Lower leg skin (tissue), 4 donors: ENCODE measurements at regions not wholly inside any gene's neighbourhood (a gene's known extent, or its start where the extent isn't known, plus 50 kb on each side); places are given as distances from the start of the nearest gene placed in this dataset.

Experiments
- DNase-seq, 2 donors: peaks; one replicate each; pipeline ENCODE4 v3.0.0-alpha.2; 2019; ENCODE audit warnings: low spot score in 2 of 2
- H3K4me3 ChIP-seq: fragments of 200-600 bp; sonication (generic); 2 replicates; pipeline ENCODE4 v1.5.1; 2017; ENCODE audit warnings: mild to moderate bottlenecking, low read depth; ENCODE audit not compliant: poor library complexity, severe bottlenecking
- POLR2A ChIP-seq, 2 donors: fragments of 450-650 bp; IDR thresholded peaks; one replicate each; pipeline ENCODE4 v1.6.1; 2016 to 2017; ENCODE audit warnings: antibody characterized with exemption in 2 of 2, mild to moderate bottlenecking in 1 of 2, moderate library complexity in 1 of 2
- WGBS, 2 donors: methylation state at CpG; one replicate each; pipeline ENCODE4 v1.1.5; 2018; 5-methylcytosine and 5-hydroxymethylcytosine counted together
- intact Hi-C: fragments of 100-400 bp; cut with DNase I; formaldehyde crosslinking; loops from one replicate; pipeline ENCODE4 v1.15.0; 2023; ENCODE audit warnings: low total_unique reads
- TF ChIP-seq, protein P1 (sequence below), 3 donors: fragments of 450-650 bp; IDR thresholded peaks; one replicate each; pipeline ENCODE4 v1.5.1; 2016; ENCODE audit warnings: antibody characterized with exemption in 3 of 3, mild to moderate bottlenecking in 3 of 3, moderate library complexity in 2 of 3

DNA sequence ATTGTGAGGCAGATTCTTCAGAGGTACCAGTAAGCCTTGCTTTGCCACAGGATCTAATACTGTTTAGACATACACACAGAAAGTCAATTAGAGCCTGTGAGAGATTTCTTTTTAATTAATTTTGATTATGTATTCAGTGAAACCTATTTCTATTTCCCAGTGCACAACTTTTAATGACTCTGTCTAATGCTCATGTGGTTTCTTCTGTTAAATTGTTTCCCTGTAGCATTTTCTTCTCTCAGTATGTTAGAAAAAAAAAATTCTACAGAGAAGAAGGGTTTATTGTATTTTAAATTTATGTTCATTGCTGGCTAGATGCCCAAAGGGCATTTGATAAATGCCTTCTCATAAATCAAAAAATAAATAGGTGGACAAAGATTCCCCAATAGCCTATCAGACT is 293.7 kb downstream of the C6orf118 start:
- TF ChIP-seq POLR2A (IDR thresholded peaks at IDR 0.05) = no peak
- TF ChIP-seq, protein P1, sequence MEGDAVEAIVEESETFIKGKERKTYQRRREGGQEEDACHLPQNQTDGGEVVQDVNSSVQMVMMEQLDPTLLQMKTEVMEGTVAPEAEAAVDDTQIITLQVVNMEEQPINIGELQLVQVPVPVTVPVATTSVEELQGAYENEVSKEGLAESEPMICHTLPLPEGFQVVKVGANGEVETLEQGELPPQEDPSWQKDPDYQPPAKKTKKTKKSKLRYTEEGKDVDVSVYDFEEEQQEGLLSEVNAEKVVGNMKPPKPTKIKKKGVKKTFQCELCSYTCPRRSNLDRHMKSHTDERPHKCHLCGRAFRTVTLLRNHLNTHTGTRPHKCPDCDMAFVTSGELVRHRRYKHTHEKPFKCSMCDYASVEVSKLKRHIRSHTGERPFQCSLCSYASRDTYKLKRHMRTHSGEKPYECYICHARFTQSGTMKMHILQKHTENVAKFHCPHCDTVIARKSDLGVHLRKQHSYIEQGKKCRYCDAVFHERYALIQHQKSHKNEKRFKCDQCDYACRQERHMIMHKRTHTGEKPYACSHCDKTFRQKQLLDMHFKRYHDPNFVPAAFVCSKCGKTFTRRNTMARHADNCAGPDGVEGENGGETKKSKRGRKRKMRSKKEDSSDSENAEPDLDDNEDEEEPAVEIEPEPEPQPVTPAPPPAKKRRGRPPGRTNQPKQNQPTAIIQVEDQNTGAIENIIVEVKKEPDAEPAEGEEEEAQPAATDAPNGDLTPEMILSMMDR (IDR thresholded peaks at IDR 0.05) = no peak
- intact Hi-C loops = no loop called here
- H3K4me3 ChIP-seq = no peak overlapping the region
- DNase-seq = no peak

DNA sequence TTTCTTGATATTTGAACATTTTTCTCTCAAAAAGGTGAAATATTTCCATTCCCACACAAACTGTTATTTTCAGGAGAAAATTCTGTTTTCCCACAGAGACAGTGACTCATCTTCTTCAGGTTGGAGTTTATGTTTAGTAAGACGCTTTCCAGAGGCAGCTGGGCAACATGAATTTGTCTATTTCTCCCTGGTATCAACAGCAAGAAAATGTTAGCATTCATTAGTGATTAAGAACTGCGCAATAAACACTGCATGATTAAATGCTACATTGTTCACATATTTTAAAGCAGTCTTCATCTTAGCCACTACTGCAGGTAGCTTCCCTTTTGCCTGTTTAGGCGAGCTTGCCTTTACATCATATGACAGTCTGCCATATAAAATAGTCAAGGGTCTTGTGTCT is 295.7 kb downstream of the C6orf118 start:
- 75 to 84% methylated on average over 3 of the region's 3 CpGs for WGBS, 2 donors
- DNase-seq = no peak
- no peak overlapping the region for H3K4me3 ChIP-seq
- intact Hi-C loops = no loop called here
- TF ChIP-seq, protein P1 (IDR thresholded peaks at IDR 0.05) = no peak
- no peak for TF ChIP-seq POLR2A (IDR thresholded peaks at IDR 0.05)

- H3K4me3 ChIP-seq = no peak overlapping the region
- no peak for DNase-seq
- intact Hi-C loops = no loop called here
- no peak for TF ChIP-seq POLR2A (IDR thresholded peaks at IDR 0.05)
- TF ChIP-seq, protein P1 (IDR thresholded peaks at IDR 0.05) = no peak
- WGBS, 2 donors = 83 to 89% methylated on average over 4 of the region's 4 CpGs
Observed at GRCh38 chr6:165012183-165012582, 297.2 kb downstream of the C6orf118 start.

DNA sequence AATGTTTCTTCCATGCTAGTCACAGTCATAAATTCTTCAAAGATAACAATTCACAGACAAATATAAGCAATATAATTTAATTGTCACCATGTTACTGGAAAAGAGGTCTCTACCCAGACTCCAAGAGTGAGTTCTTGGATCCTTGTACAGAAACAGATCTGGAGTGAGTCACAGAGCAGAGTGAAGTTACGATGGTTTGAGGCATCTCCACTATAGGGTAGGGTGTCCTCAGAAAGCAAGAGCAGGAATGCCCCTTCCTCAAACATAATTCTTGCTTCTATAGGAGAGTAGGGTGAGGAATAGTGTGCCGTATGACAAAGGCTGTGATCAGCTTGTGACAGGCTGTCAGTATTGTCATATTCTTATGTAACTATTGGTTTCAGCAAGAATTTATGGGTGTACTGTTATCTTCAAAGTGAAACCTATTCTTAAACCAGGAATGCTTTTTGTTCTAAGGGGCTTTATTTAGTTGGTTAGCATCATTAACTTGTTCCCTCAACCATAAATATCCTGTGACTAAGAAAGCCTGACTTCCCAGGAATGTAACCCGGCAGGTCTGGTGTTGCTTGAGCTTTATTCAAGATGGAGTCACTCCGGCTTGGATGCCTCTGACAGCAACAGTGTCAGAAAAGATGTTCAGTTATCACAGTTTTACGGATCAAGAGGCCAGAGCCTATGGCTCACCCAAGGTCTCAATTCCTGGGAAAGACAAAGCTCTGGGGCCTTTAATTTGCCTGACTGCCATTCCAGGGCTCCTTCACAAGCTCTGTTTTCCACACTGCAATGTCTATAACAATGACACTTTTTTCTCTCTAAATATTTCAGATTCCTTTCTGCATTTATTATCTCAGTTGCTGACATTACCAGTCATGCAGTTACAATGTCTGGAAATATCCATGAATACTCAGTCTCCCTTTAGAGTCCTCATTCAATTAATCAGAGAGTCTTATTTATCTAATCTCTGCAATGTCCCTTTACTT is 298.6 kb downstream of the C6orf118 start:
- H3K4me3 ChIP-seq = no peak overlapping the region
- intact Hi-C loops = no loop called here
- no peak for TF ChIP-seq POLR2A (IDR thresholded peaks at IDR 0.05)
- TF ChIP-seq, protein P1 (IDR thresholded peaks at IDR 0.05) = no peak
- no peak for DNase-seq
- 48 to 59% methylated on average over 5 of the region's 5 CpGs for WGBS, 2 donors

- TF ChIP-seq POLR2A (IDR thresholded peaks at IDR 0.05) = no peak
- WGBS, 2 donors = 88 to 89% methylated on average over 4 of the region's 4 CpGs
- DNase-seq = no peak
- H3K4me3 ChIP-seq = no peak overlapping the region
- intact Hi-C loops = no loop called here
Observed at GRCh38 chr6:165008971-165009370, 300.4 kb downstream of the C6orf118 start.

DNA sequence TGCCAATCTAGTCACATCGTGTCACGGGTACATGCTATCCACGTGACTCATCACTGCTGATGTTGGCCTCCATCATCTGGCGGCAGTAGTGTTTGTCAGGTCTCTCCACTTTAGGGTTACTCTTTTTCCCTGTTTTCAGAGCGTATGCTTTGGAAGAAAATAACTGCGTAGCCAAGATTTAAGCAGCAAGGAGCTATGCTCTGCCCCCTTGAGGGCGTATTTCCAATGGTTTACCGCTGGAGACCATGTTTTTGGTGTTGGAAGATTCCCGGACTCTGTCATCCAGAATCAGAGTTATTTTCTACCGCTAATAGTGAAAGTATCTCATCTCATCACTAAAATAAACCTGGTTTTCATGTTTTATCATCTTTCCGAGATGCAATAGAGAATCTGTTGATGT is 306.5 kb downstream of the C6orf118 start:
- intact Hi-C loops = no loop called here
- TF ChIP-seq POLR2A (IDR thresholded peaks at IDR 0.05) = no peak
- TF ChIP-seq, protein P1 (IDR thresholded peaks at IDR 0.05) = no peak
- DNase-seq = no peak
- no peak overlapping the region for H3K4me3 ChIP-seq
- WGBS, 2 donors = 82 to 87% methylated on average over 11 of the region's 11 CpGs
